HG03175 (cell line): ENCODE measurements at regions not wholly inside any gene's neighbourhood (a gene's known extent, or its start where the extent isn't known, plus 50 kb on each side); places are given as distances from the start of the nearest gene placed in this dataset.

Source experiments
- ATAC-seq: cut with Tn5 transposase; IDR thresholded peaks from one replicate; pipeline ENCODE4 v1.9.1; 2021; ENCODE audit warnings: mild to moderate bottlenecking, moderate library complexity; ENCODE audit not compliant: unreplicated experiment

DNA sequence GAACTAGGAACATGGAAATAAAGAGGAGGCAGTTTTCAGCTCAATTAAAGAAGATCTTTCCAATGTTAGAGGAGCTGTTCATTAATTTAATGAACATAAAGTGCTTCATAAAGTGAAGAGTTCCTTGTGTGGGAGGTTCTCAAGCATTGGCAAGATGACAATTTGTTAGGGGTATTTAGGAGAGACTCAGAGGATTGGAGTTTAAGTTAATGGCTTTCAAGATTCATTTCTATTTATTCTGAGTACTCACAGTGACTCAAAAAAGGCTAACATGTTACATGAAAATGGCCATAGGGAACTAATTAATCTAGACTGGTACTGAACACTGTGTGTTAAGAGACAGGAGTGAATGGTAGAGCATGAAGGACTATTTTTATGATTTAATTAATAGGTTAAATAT lies 55.4 kb upstream of the CDH12 start:
- no peak for ATAC-seq

DNA sequence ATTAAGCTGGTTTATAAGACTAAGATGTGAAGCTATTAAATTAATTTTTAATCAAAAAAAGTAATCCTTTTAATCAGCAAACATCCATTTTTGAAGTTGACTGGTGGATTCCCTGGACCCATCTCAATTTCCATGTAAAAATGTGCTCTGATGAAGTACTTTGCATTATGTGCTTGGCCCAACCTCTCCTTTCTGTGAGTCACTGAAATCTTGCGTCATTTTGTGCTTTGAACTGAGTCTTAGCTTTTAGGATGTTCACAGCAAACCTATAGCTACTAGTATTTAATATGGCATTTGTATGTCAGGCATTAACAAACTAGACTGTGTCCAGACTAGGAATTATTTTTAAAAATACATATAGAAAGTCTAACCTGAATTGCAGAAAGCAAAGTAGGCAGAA lies 55.0 kb upstream of the CDH12 start:
- no peak for ATAC-seq
